DND-41 (cell line): ENCODE measurements at regions not wholly inside any gene's neighbourhood (a gene's known extent, or its start where the extent isn't known, plus 50 kb on each side); places are given as distances from the start of the nearest gene placed in this dataset.

Experiments
- ATAC-seq: fragments of 200-7000 bp; cut with Tn5 transposase; 3 replicates; pipeline ENCODE4 v1.9.1; 2021; ENCODE audit warnings: low read depth; ENCODE audit not compliant: insufficient read depth
- DNase-seq: peaks from one replicate; pipeline ENCODE4 v3.0.0-alpha.2; 2020
- H2AFZ ChIP-seq: 2 replicates; pipeline ENCODE4 v1.6.0; 2012; ENCODE audit warnings: low read depth, low read length
- H3K27ac ChIP-seq: 2 replicates; pipeline ENCODE4 v1.5.1; 2012; ENCODE audit warnings: low read length, inconsistent platforms
- H3K27me3 ChIP-seq: fragments of 200-600 bp; sonication (generic); 2 replicates; pipeline ENCODE4 v1.6.0; 2012; ENCODE audit warnings: low read length, mild to moderate bottlenecking, inconsistent platforms; ENCODE audit not compliant: insufficient read depth, poor library complexity
- H3K36me3 ChIP-seq: 2 replicates; pipeline ENCODE4 v1.5.1; 2012; ENCODE audit warnings: low read length, inconsistent platforms; ENCODE audit not compliant: insufficient read depth
- H3K4me1 ChIP-seq: 2 replicates; pipeline ENCODE4 v1.5.1; 2012; ENCODE audit warnings: mild to moderate bottlenecking, low read length; ENCODE audit not compliant: insufficient read depth
- H3K4me2 ChIP-seq: 2 replicates; pipeline ENCODE4 v1.6.0; 2012; ENCODE audit warnings: mild to moderate bottlenecking, moderate library complexity, low read length, inconsistent platforms; ENCODE audit not compliant: insufficient read depth
- H3K4me3 ChIP-seq, 2 experiments: fragments of 200-600 bp in 1 of 2; shearing (Covaris generic) in 1 of 2; 2 replicates each; pipeline ENCODE4 v1.5.1; 2012 to 2016; ENCODE audit warnings: inconsistent platforms in 2 of 2, low read length in 2 of 2, mild to moderate bottlenecking in 2 of 2, low read depth in 1 of 2, moderate library complexity in 1 of 2
- H3K79me2 ChIP-seq: 2 replicates; pipeline ENCODE4 v1.6.0; 2012; ENCODE audit warnings: low read length, inconsistent platforms; ENCODE audit not compliant: insufficient read depth
- H3K9ac ChIP-seq: 2 replicates; pipeline ENCODE4 v1.6.0; 2012; ENCODE audit warnings: low read depth, mild to moderate bottlenecking, inconsistent platforms, low read length, moderate library complexity
- H3K9me3 ChIP-seq: 2 replicates; pipeline ENCODE4 v1.5.1; 2012; ENCODE audit warnings: low read length, moderate library complexity, mild to moderate bottlenecking, inconsistent platforms; ENCODE audit not compliant: insufficient read depth, severe bottlenecking
- H4K20me1 ChIP-seq: 2 replicates; pipeline ENCODE4 v1.6.0; 2012; ENCODE audit warnings: low read length; ENCODE audit not compliant: insufficient read depth
- EZH2 ChIP-seq: IDR thresholded peaks from 3 replicates; pipeline ENCODE4 v1.6.1; 2012; ENCODE audit warnings: borderline replicate concordance, low read depth, mild to moderate bottlenecking, moderate library complexity, low read length, inconsistent platforms; ENCODE audit not compliant: severe bottlenecking
- TF ChIP-seq, protein P1 (sequence below): IDR thresholded peaks from 2 replicates; pipeline ENCODE4 v1.5.1; 2012; ENCODE audit warnings: borderline replicate concordance, low read length, moderate library complexity, mild to moderate bottlenecking; ENCODE audit not compliant: poor library complexity, severe bottlenecking; ENCODE audit errors: extremely low read depth

DNA sequence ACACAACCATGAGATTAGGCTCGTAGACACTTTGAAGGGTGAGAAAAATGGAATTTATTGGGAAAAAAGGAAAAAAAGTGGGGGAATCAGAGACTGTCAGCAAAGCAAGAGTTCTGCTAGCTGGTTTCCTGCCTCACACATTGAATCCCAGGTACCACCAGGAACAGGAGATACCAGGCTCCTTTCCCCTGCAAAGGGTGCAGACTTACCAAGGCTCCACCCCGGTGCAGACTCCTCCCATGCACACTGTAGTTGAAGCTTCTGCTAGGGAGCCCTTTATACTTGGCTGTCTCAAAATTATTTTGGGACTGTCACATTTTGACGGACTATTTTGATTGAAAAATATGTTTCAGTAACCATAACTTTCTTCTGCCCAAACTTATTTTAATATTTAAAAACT, 819.9 kb upstream of the GBE1 start:
- DNase-seq (no peak), ATAC-seq (no peak)

GRCh38 chr3:82572721-82573120, 811.3 kb upstream of the GBE1 start:
- no peaks in the 10 kb centered on the region for H3K4me1 ChIP-seq
- H3K9ac ChIP-seq: no peak overlapping the region
- no peak overlapping the region for H3K4me3 ChIP-seq
- no peak overlapping the region for H3K4me2 ChIP-seq
- H4K20me1 ChIP-seq: no peaks in the 10 kb centered on the region
- ATAC-seq (no peak), DNase-seq (no peak)
- H3K79me2 ChIP-seq: no peaks in the 10 kb centered on the region
- H3K27me3 ChIP-seq: no peaks in the 10 kb centered on the region
- no peak overlapping the region for H3K27ac ChIP-seq
- H3K36me3 ChIP-seq: no peaks in the 10 kb centered on the region
- TF ChIP-seq, protein P1, sequence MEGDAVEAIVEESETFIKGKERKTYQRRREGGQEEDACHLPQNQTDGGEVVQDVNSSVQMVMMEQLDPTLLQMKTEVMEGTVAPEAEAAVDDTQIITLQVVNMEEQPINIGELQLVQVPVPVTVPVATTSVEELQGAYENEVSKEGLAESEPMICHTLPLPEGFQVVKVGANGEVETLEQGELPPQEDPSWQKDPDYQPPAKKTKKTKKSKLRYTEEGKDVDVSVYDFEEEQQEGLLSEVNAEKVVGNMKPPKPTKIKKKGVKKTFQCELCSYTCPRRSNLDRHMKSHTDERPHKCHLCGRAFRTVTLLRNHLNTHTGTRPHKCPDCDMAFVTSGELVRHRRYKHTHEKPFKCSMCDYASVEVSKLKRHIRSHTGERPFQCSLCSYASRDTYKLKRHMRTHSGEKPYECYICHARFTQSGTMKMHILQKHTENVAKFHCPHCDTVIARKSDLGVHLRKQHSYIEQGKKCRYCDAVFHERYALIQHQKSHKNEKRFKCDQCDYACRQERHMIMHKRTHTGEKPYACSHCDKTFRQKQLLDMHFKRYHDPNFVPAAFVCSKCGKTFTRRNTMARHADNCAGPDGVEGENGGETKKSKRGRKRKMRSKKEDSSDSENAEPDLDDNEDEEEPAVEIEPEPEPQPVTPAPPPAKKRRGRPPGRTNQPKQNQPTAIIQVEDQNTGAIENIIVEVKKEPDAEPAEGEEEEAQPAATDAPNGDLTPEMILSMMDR: no peak
- TF ChIP-seq EZH2: no peak
- H2AFZ ChIP-seq: no peak overlapping the region
- no peaks in the 10 kb centered on the region for H3K9me3 ChIP-seq

More for the DNA sequence above, 819.9 kb upstream of the GBE1 start:
- H3K9ac ChIP-seq: no peak overlapping the region
- H2AFZ ChIP-seq: 0 out of 2 replicates have a peak overlapping the region, but pooled peaks have one; percentile 5
- H3K4me1 ChIP-seq: no peaks in the 10 kb centered on the region
- H3K4me3 ChIP-seq: no peak overlapping the region
- no peak for TF ChIP-seq EZH2
- TF ChIP-seq, protein P1: no peak
- H3K36me3 ChIP-seq: no peaks in the 10 kb centered on the region
- no peaks in the 10 kb centered on the region for H3K79me2 ChIP-seq
- no peaks in the 10 kb centered on the region for H3K9me3 ChIP-seq
- H4K20me1 ChIP-seq: no peaks in the 10 kb centered on the region
- no peak overlapping the region for H3K4me2 ChIP-seq
- no peaks in the 10 kb centered on the region for H3K27me3 ChIP-seq
- no peak overlapping the region for H3K27ac ChIP-seq

DNA sequence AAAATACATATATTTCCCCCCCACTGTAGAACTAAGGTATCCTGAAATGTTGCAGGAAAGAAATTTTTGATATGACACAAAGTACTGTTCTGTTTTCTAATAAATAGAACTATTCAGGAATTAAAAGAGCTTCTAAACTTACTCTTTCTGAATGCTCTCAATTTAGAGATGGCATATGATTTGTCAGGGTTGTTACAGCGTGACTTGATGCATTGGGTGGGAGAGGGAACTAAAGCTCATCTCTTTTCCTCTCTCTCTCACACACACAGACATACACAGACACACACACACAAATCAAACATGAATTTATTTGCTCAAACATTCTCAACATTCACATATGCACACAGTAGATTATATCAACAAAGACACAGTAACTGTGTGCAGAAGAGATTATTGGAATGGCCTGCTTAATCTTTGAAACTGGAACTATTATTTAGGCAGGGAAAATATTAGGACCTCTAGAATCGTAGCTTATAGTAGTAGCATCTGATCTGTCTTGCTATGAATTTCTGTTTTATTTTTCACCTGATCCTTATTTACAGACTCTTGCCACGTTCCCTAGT, 807.4 kb upstream of the GBE1 start:
- H3K4me3 ChIP-seq: no peak overlapping the region
- no peaks in the 10 kb centered on the region for H3K27me3 ChIP-seq
- H3K36me3 ChIP-seq: no peaks in the 10 kb centered on the region
- H3K27ac ChIP-seq: no peak overlapping the region
- ATAC-seq (no peak), DNase-seq (no peak)
- no peaks in the 10 kb centered on the region for H4K20me1 ChIP-seq
- no peak overlapping the region for H3K9ac ChIP-seq
- no peak overlapping the region; the same call in 1 of the 2 replicates for H2AFZ ChIP-seq
- no peaks in the 10 kb centered on the region for H3K79me2 ChIP-seq
- no peak overlapping the region for H3K4me2 ChIP-seq
- no peaks in the 10 kb centered on the region for H3K4me1 ChIP-seq
- H3K9me3 ChIP-seq: peaks cover 10% of the 10 kb centered on the region
- no peak for TF ChIP-seq EZH2
- TF ChIP-seq, protein P1: no peak

- Histone ChIP-seq H4K20me1 (no peaks in the 10 kb centered on the region), H3K79me2 (no peaks in the 10 kb centered on the region)
These were observed 805.7 kb upstream of the GBE1 start for GRCh38 chr3:82567029-82567600.

More at GRCh38 chr3:82567029-82567600, 805.7 kb upstream of the GBE1 start:
- H3K9ac ChIP-seq: no peak overlapping the region
- H3K4me1 ChIP-seq: no peaks in the 10 kb centered on the region
- H3K36me3 ChIP-seq: no peaks in the 10 kb centered on the region
- no peak for DNase-seq
- H2AFZ ChIP-seq: no peak overlapping the region
- H3K4me3 ChIP-seq: no peak overlapping the region
- ATAC-seq: no peak
- no peak overlapping the region for H3K4me2 ChIP-seq
- no peak overlapping the region for H3K27ac ChIP-seq
- no peak for TF ChIP-seq EZH2
- TF ChIP-seq, protein P1: no peak
- peaks cover 10% of the 10 kb centered on the region for H3K9me3 ChIP-seq
- no peaks in the 10 kb centered on the region for H3K27me3 ChIP-seq
